MG63 (cell line): ENCODE measurements at regions not wholly inside any gene's neighbourhood (a gene's known extent, or its start where the extent isn't known, plus 50 kb on each side); places are given as distances from the start of the nearest gene placed in this dataset.

Experiments
- DNase-seq: peaks from one replicate; pipeline ENCODE4 v3.0.0-alpha.2; 2020
- H3K27me3 ChIP-seq: fragments of 250-450 bp; sonication (Bioruptor Pico); 2 replicates; pipeline ENCODE4 v1.5.1; 2020; ENCODE audit warnings: mild to moderate bottlenecking, moderate library complexity
- H3K36me3 ChIP-seq: fragments of 250-450 bp; sonication (Bioruptor Pico); 2 replicates; pipeline ENCODE4 v1.5.1; 2020; ENCODE audit warnings: mild to moderate bottlenecking, moderate library complexity
- H3K4me3 ChIP-seq: fragments of 250-450 bp; sonication (Bioruptor Pico); 2 replicates; pipeline ENCODE4 v1.5.1; 2020; ENCODE audit warnings: mild to moderate bottlenecking, moderate library complexity
- H3K9me3 ChIP-seq: fragments of 250-450 bp; sonication (Bioruptor Pico); 2 replicates; pipeline ENCODE4 v1.5.1; 2020; ENCODE audit warnings: mild to moderate bottlenecking, moderate library complexity

DNA sequence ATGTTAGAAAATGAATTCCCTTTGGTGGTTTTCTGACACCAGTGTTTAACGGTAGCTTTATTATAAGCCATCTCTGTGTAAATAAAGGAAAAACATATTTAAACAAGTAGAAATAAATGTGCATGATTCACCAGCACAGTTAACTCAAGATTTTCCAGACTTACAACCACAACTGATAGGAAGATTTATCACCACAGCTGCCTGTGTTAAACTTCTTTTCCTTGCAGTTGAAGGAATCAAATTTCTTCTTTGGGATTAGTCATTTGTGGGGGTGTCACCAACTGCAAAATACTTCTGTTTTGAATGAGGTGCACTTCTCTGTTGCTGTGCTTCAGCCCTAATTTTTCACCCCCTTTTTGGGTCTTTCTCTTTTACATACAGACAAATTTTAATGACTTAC, 128.1 kb upstream of the STK26 start:
- no peak for DNase-seq
- Histone ChIP-seq H3K9me3 (no peaks in the 10 kb centered on the region), H3K27me3 (no peaks in the 10 kb centered on the region)

DNA sequence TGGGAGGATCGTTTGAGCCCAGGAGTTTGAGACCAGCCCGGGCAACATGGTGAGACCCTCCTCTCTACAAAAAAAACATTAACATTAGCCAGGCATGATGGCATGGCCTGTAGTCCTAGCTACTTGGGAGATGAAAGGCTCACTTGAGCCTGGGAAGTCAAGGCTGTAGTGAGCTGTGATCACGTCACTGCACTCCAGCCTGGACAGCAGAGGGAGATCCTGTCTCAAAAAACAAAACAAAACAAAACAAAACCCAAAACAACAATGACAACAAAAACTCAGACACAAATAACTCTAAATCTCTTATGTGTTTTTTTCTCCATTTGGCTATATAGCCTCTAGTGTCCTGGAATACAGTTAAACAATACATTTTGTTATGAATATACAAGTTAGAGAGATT, 127.3 kb upstream of the STK26 start:
- H3K27me3 ChIP-seq, result no peaks in the 10 kb centered on the region
- DNase-seq, result no peak
- H3K36me3 ChIP-seq, result no peaks in the 10 kb centered on the region
- H3K4me3 ChIP-seq, result no peak overlapping the region
- H3K9me3 ChIP-seq, result no peaks in the 10 kb centered on the region

More for the DNA sequence above, 128.1 kb upstream of the STK26 start:
- Histone ChIP-seq H3K36me3 (no peaks in the 10 kb centered on the region), H3K4me3 (no peak overlapping the region)

DNA sequence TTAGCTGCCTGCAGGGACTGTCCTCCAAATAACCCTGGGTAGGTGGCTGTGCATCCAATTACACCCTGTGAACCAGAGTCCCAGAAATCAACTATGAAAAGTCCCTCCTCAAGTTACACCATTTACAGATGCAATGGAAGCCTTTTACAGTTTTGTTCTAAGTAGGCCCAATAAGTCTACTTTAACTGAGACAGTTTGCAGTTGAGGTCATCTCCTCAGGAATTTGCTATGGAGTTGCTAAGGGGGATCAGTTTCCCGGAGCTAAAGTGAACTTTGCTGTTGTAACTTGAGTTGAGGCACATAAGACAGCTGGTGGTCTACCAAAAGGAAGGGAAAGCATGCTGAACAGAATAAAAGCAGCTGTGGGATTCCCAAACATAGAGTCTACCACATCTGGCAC, 121.6 kb upstream of the STK26 start:
- Histone ChIP-seq H3K9me3 (no peaks in the 10 kb centered on the region), H3K36me3 (no peaks in the 10 kb centered on the region), H3K27me3 (no peaks in the 10 kb centered on the region), H3K4me3 (no peak overlapping the region)
- DNase-seq, result no peak

DNA sequence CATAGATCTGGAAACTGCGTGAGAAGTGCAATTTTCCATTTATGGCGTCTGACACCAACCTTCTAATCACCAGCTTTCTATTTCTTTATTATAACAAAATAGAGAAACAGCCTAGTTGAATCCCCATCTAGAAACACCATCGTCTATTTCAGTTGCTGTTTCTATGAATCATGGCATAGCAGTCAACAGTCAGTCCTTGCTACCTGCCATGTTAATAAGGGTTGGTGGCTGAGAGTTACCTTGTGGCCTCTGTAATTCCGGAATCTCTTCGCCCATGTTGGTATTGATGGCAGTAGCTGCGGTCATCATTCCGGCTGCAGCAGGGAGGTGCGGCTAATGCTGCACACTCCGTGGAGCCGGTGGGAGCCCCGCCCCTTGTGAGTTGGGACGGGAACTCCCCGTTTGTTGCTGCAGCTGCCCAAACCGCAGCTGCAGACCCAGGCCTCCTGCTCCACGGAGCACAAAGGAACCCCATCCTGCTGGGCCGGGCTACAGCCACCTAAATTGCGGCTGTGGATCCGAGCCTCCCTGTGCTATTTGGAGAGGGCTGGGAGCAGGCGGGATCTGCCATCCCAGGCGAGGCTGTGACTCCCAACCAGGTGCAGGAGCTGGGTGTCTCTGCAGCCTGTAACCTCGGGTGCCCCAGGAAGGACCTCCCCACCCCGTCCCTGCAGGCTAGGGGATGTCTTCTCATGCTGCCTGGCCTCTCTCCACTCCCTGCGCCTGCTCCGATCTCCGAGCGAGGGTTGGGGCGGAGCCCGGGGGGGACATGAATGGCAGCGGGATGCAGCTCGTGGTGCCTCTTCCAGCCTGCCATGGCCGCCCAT, 115.4 kb upstream of the STK26 start:
- DNase-seq, result peak; percentile 2

DNA sequence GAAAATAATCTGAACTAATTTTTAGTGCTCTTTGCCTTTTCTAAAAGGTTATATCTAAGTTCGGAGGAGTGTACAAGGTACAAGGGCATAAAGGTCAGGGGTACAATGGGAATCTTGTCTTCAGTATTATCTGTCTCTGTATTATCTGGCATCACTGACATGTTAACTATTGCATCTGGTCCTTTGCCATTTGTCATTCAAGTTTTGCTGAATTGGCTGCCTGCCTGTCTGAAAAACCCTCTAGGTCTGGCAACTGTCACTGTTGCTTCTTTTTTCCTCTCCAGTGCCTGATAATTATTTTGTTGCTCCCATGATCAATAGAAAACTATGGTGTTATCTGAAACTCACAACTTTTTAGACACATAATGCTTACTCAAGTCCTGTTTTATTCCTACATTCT, 112.5 kb upstream of the STK26 start:
- no peak for DNase-seq
- Histone ChIP-seq H3K4me3 (no peak overlapping the region), H3K36me3 (no peaks in the 10 kb centered on the region), H3K27me3 (no peaks in the 10 kb centered on the region), H3K9me3 (no peaks in the 10 kb centered on the region)

More for the DNA sequence above, 115.4 kb upstream of the STK26 start:
- no peak overlapping the region for H3K4me3 ChIP-seq
- H3K9me3 ChIP-seq, result no peaks in the 10 kb centered on the region
- no peaks in the 10 kb centered on the region for H3K36me3 ChIP-seq
- no peaks in the 10 kb centered on the region for H3K27me3 ChIP-seq

DNA sequence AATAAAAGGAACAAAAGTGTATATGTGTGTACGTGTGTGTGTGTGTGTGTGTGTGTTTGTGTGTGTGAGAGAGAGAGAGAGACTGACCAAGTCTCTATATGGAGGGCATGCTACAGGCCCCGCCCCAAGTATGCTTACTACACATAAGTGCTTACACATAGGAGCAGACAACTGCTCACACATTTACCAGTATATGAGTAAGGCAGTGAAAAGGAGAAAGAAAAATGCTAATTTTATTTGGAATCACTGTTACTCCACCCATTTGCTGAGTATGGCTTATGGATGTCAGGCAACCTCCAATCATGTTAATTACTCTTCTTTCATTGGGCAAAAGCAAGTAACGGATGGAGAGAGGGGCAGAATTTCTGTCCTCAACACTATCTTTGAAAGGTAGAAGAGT, 107.6 kb upstream of the STK26 start:
- H3K36me3 ChIP-seq, result no peaks in the 10 kb centered on the region
- H3K4me3 ChIP-seq, result no peak overlapping the region
- no peaks in the 10 kb centered on the region for H3K27me3 ChIP-seq
- H3K9me3 ChIP-seq, result no peaks in the 10 kb centered on the region
- no peak for DNase-seq

DNA sequence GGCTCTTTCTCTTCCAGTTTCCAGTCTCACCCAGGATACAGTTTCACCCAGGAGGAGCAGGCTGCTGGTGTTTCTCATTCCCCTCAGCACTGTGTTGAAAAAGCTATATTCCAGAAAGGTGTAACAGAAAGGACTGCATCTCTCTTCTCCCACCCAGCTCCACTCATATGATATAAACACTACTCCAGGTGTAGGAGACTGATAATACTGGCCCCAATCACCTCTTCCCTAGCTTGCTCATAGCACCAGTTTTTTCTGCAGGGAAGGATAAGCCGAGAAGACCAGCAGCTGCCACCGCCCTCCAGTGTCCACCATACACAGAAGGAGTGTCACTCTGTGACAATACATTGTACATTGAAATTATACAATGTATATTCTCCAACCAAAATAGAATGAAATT, 105.5 kb upstream of the STK26 start:
- no peaks in the 10 kb centered on the region for H3K36me3 ChIP-seq
- no peak overlapping the region for H3K4me3 ChIP-seq
- no peaks in the 10 kb centered on the region for H3K9me3 ChIP-seq
- H3K27me3 ChIP-seq, result no peaks in the 10 kb centered on the region
- DNase-seq, result no peak

DNA sequence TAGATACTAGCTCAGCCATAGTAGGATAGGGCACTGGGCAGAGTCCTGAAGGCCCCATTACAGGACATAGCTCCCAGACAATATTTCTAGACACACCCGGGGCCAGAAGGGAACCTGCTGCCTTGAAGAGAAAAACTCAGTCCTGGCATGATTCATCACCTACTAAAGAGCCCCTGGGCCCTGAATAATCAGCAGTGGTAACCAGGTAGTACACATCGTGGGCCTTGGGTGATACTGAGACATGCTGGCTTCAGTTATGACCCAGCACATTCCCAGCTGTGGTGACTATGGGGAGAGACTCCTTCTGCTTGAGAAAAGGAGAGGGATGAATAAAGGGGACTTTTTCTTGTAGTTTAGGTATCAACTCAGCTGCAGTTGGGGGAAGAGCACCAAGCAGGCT, 104.3 kb upstream of the STK26 start:
- no peak overlapping the region for H3K4me3 ChIP-seq
- H3K36me3 ChIP-seq, result no peaks in the 10 kb centered on the region
- DNase-seq, result no peak
- no peaks in the 10 kb centered on the region for H3K27me3 ChIP-seq
- H3K9me3 ChIP-seq, result no peaks in the 10 kb centered on the region

DNA sequence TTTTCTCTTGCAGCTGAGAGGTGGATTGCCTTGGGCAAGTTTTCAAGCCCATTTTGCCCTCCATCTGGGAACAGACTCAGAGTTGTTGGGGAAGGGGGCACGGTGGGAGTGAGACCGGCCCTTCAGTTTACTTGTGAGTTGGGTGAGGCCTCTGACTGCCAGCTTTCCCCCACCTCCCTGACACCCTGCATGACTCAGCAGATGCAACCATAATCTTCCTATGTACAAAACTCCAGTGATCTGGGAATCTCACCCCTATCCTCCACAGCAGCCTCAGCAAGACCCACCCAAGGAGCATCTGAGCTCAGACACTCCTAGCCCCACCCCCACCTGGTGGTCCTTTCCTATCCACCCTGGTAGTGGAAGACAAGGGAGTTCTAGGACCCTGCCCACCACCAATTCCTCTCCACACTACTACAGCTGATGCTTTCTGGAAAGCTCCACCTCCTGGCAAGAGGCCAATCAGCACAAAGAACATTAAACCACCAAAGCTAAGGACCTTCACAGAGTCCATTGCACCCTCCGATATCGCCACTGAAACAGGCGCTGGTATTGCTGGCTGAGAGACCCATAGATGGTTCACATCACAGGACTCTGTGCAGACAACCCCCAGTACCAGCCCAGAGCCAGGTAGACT, 99.4 kb upstream of the STK26 start:
- Histone ChIP-seq H3K27me3 (no peaks in the 10 kb centered on the region), H3K4me3 (no peak overlapping the region), H3K9me3 (no peaks in the 10 kb centered on the region), H3K36me3 (no peaks in the 10 kb centered on the region)
- no peak for DNase-seq

DNA sequence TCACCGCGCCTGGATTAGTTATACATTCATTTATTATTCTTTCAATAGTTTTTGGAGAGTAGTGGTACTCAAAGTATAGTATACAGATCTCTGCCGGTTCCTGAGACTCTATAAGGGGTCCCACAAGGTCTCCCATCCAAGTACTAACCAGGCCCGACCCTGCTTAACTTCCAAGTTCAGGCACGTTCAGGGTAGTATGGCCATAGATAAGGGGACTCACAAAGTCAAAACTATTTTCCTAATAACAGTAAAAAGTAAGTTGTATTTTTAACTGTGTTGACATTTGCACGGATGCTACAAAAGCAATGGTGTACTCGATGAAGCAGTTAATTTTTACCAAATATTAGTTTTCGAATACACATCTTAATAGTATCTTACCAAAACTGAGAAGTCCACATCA, 84.4 kb upstream of the STK26 start:
- no peaks in the 10 kb centered on the region for H3K27me3 ChIP-seq
- H3K36me3 ChIP-seq, result no peaks in the 10 kb centered on the region
- H3K4me3 ChIP-seq, result no peak overlapping the region
- H3K9me3 ChIP-seq, result no peaks in the 10 kb centered on the region
- no peak for DNase-seq

DNA sequence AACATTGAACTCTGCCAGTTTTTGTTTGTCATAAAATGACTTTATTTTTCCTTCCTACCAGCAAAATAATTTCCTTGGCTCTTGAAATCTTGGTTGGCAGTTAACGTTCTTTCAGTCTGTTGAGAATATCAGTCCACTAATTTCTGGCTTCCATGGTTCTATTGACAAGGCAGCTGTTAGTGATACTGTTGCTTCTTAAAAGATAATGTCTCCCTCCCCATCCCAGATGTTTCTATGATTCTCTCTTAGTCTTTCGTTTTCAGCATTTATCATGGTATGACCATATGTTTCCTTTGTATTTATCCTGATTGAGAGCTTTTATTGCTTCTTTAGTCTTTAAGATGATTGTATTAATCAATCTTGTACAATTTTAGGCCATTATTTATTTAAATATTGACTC, 81.1 kb upstream of the STK26 start:
- DNase-seq, result no peak
- no peak overlapping the region for H3K4me3 ChIP-seq
- H3K36me3 ChIP-seq, result no peaks in the 10 kb centered on the region
- no peaks in the 10 kb centered on the region for H3K9me3 ChIP-seq
- H3K27me3 ChIP-seq, result no peaks in the 10 kb centered on the region

DNA sequence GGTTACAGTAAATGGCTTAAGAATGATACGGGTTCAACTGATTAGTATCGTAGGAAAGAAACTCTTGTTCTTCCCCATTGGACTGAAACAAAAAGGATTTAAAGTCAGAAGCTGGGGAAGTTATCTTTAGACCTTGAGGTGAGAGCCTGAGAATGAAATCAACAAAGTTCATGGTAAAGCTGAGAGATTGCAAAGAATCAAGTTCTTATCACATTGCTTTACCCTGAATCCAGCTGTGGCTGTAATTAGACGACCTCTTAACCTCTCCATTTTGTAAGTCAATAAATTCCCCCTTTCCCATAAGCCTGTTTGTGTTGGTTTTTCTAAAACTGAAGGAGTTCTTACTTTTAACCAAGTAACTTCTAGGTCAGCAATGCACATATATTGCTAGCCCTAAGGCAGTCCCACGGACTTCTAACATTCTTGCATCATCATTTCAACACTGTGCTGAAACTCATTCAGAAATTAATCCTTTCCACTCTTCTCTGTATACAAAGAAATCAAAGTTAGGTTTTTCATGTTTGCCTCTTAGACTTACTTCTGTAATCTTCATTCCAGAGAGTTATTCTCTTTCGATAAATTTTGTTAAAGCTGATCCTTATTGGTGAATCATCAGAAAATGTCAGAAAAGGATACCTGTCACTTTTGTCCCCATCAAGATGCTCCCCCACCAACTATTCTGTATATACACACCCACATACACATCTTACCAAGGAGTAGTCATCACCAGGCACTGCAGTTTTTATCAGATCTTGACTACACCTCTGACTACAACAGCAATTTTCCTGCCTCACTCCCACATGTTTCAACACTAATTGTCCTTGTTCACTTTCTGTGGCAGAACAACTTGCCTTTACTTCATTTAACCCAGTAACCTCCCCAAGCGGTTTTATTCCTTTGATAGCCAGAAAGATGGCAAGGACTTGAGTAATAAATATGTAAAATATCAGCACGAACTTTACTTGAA, 77.9 kb upstream of the STK26 start:
- no peaks in the 10 kb centered on the region for H3K36me3 ChIP-seq
- no peak overlapping the region for H3K4me3 ChIP-seq
- no peaks in the 10 kb centered on the region for H3K27me3 ChIP-seq
- H3K9me3 ChIP-seq, result no peaks in the 10 kb centered on the region
- DNase-seq, result no peak

DNA sequence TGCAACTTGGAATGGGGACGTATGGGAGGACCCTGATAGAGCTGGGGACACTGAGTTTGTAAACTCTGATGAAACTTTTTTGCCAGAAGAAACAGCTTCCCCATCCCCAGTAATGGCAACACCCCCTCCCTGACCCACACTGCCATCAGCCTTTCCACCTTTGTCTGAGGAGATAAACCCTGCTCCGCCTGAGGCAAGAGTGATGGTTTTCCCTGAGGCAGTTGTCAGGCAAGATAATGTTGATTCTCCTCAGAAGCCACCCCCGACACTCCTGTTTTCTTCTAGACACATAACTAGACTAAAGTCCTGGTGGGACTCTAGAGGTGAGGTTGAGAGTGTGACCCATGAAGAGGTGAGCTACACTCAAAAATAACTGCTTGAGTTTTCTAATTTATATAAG, 71.9 kb upstream of the STK26 start:
- no peaks in the 10 kb centered on the region for H3K36me3 ChIP-seq
- H3K27me3 ChIP-seq, result no peaks in the 10 kb centered on the region
- DNase-seq, result no peak
- no peaks in the 10 kb centered on the region for H3K9me3 ChIP-seq
- H3K4me3 ChIP-seq, result no peak overlapping the region

DNA sequence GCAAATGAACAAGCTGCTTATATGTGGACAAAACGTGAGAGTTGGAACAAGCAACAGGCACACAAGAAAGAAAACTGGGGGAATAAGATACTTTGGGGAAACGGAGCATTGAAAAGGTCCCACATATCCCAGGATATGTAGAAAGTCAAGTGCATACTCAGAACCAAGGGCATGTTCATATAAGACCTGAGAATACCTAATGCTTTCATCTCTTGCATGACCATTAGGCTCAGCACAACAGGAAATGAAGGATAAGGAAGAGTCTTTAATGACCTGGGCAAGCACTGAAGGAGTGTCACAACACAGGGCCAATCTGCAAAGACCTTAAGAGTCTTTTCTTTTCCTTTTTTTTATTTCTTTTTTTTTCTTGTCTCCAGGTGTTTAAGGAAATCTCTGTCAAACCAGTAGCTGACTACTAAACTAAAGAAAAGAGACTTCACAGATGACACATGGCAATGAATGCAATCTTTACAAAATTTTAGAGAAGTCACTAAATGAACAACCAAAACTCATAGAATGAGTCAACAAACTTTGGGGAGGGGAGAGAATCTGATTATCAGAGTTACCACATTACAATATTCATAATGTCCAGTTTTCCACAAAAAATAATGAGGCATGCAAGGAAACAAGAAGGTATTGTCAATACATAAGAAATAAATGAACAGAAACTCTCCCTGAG, 67.9 kb upstream of the STK26 start:
- H3K4me3 ChIP-seq, result no peak overlapping the region
- no peaks in the 10 kb centered on the region for H3K9me3 ChIP-seq
- H3K27me3 ChIP-seq, result no peaks in the 10 kb centered on the region
- no peak for DNase-seq
- no peaks in the 10 kb centered on the region for H3K36me3 ChIP-seq

DNA sequence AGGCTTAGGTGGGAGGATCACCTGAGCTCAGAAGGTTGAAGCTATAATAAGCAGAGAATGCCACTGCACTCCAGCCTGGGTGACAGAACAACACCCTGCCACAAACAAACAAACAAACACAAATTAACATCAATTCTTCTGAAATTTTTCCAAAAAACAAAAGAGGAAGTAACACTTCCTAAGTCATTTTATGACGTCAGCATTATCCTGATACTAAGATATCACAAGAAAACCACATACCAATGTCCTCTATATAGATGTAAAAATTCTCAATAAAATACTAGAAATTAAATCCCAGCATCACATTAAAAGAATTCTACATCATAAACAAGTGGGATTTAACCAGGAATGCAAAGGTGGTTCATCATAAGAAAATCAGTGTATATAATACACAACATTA, 64.4 kb upstream of the STK26 start:
- Histone ChIP-seq H3K27me3 (no peaks in the 10 kb centered on the region), H3K9me3 (no peaks in the 10 kb centered on the region), H3K4me3 (no peak overlapping the region), H3K36me3 (no peaks in the 10 kb centered on the region)
- no peak for DNase-seq

DNA sequence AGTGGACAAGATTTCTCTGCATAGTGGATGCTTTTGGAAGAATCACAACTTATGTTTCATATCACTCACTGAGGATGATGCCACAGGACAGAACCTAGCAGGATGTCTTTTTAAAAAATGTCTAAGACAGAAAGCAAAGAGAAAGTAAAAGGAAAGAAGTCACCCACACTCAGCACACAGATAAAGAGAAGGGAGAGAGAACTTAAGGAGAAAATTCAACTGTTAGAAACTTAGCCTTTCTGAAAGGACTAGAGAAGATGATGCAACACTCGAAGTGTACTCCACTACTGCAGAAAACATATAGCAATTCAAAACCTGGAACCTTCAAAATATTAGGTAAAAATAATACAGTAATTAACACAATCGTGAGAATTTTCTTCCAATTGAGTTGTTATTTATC, 52.8 kb upstream of the STK26 start:
- Histone ChIP-seq H3K9me3 (no peaks in the 10 kb centered on the region), H3K36me3 (no peaks in the 10 kb centered on the region), H3K4me3 (no peak overlapping the region), H3K27me3 (no peaks in the 10 kb centered on the region)
- DNase-seq, result no peak
